GM23248 (cell line): ENCODE measurements at regions not wholly inside any gene's neighbourhood (a gene's known extent, or its start where the extent isn't known, plus 50 kb on each side); places are given as distances from the start of the nearest gene placed in this dataset.

ENCODE experiments used
- EZH2 ChIP-seq: fragments of 200-600 bp; sonication (generic); IDR thresholded peaks from 2 replicates; pipeline ENCODE4 v1.6.1; 2018; ENCODE audit warnings: antibody characterized with exemption, mild to moderate bottlenecking; ENCODE audit not compliant: insufficient read depth, poor library complexity, severe bottlenecking
- EZH2phosphoT487 ChIP-seq: fragments of 200-600 bp; sonication (generic); IDR thresholded peaks from 2 replicates; pipeline ENCODE4 v1.6.1; 2018; ENCODE audit warnings: antibody characterized with exemption, moderate library complexity, mild to moderate bottlenecking, low read depth; ENCODE audit not compliant: insufficient read depth

- TF ChIP-seq EZH2 (no peak), EZH2phosphoT487 (no peak)
Observed at GRCh38 chr2:187177253-187177652, 270.8 kb downstream of the CALCRL start.
